Esophagus squamous epithelium (tissue), 5 donors: ENCODE measurements at regions not wholly inside any gene's neighbourhood (a gene's known extent, or its start where the extent isn't known, plus 50 kb on each side); places are given as distances from the start of the nearest gene placed in this dataset.

Source experiments
- DNase-seq: peaks from one replicate; lab custom pipeline; 2025; lab: John Stamatoyannopoulos, UW
- H3K27ac ChIP-seq, 4 donors: fragments of 200-600 bp; sonication (generic); one replicate each; pipeline ENCODE4 v1.5.1; 2016 to 2019; ENCODE audit warnings: mild to moderate bottlenecking in 1 of 4
- H3K27me3 ChIP-seq, 4 donors: fragments of 200-600 bp; sonication (generic); 1 replicate in 3 of 4; 2 replicates in 1 of 4; pipeline versions ENCODE4 v1.5.1 to v1.6.0; 2017 to 2021; ENCODE audit warnings: antibody characterized with exemption in 1 of 4
- H3K36me3 ChIP-seq, 3 donors: fragments of 200-600 bp; sonication (generic); one replicate each; pipeline ENCODE4 v1.5.1; 2016 to 2019
- H3K4me1 ChIP-seq, 3 donors: fragments of 200-600 bp; sonication (generic); one replicate each; pipeline ENCODE4 v1.5.1; 2017 to 2019
- H3K4me3 ChIP-seq, 4 donors: fragments of 200-600 bp; sonication (generic); 1 replicate in 3 of 4; 2 replicates in 1 of 4; pipeline ENCODE4 v1.5.1; 2016 to 2019; ENCODE audit warnings: mild to moderate bottlenecking in 2 of 4, moderate library complexity in 1 of 4
- H3K9me3 ChIP-seq, 3 donors: fragments of 200-600 bp; sonication (generic); one replicate each; pipeline ENCODE4 v1.5.1; 2016 to 2019
- CTCF ChIP-seq, 6 experiments: fragments of 450-650 bp in 4 of 6; fragments of 200-600 bp in 2 of 6; sonication (generic) in 2 of 6; IDR thresholded peaks; one replicate each; pipeline ENCODE4 v1.5.1; 2016 to 2019; ENCODE audit warnings: antibody characterized with exemption in 6 of 6, mild to moderate bottlenecking in 4 of 6, moderate library complexity in 4 of 6
- POLR2A ChIP-seq, 4 donors: fragments of 450-650 bp; IDR thresholded peaks; one replicate each; pipeline ENCODE4 v1.6.1; 2017; ENCODE audit warnings: antibody characterized with exemption in 4 of 4, mild to moderate bottlenecking in 4 of 4, moderate library complexity in 3 of 4
- WGBS, 2 donors: methylation state at CpG; one replicate each; pipeline ENCODE4 v1.1.5; 2018; 5-methylcytosine and 5-hydroxymethylcytosine counted together
- intact Hi-C: fragments of 100-400 bp; cut with DNase I; formaldehyde crosslinking; loops from one replicate; pipeline ENCODE4 v1.15.0; 2022
- donor health status: DM: yes; HTN: yes; CAD: no.

- Histone ChIP-seq H3K4me1 (no peaks in the 10 kb centered on the region), H3K4me3 (no peak overlapping the region), H3K36me3 (no peaks in the 10 kb centered on the region), H3K9me3 (no peaks in the 10 kb centered on the region), H3K27me3 (no peaks in the 10 kb centered on the region), H3K27ac (no peak overlapping the region)
- WGBS, 2 donors: 44 to 67% methylated on average over 2 of the region's 2 CpGs
- intact Hi-C loops: no loop called here
- TF ChIP-seq CTCF (IDR thresholded peaks at IDR 0.05): no peak
- TF ChIP-seq POLR2A (IDR thresholded peaks at IDR 0.05): no peak
- no peak for DNase-seq
Measured at GRCh38 chr13:86937316-86937715, 733.9 kb upstream of the SLITRK5 start.

GRCh38 chr13:86945584-86945983 lies 725.6 kb upstream of the SLITRK5 start:
- 68 to 84% methylated on average over 2 of the region's 2 CpGs for WGBS, 2 donors
- DNase-seq: no peak
- Histone ChIP-seq H3K27ac (no peak overlapping the region), H3K27me3 (no peaks in the 10 kb centered on the region), H3K4me3 (no peak overlapping the region), H3K36me3 (no peaks in the 10 kb centered on the region), H3K9me3 (no peaks in the 10 kb centered on the region), H3K4me1 (no peaks in the 10 kb centered on the region)
- intact Hi-C loops: no loop called here
- TF ChIP-seq POLR2A (IDR thresholded peaks at IDR 0.05) (no peak), CTCF (IDR thresholded peaks at IDR 0.05) (no peak)

- H3K4me3 ChIP-seq: no peak overlapping the region
- H3K36me3 ChIP-seq: no peaks in the 10 kb centered on the region
- no peak for DNase-seq
- H3K27me3 ChIP-seq: no peaks in the 10 kb centered on the region
- TF ChIP-seq POLR2A (IDR thresholded peaks at IDR 0.05) (no peak), CTCF (IDR thresholded peaks at IDR 0.05) (no peak)
- WGBS, 2 donors: 55 to 69% methylated on average over 2 of the region's 2 CpGs
- no peaks in the 10 kb centered on the region for H3K9me3 ChIP-seq
- intact Hi-C loops: no loop called here
- no peak overlapping the region for H3K27ac ChIP-seq
- no peaks in the 10 kb centered on the region for H3K4me1 ChIP-seq
Measured at GRCh38 chr13:86946734-86947133, 724.4 kb upstream of the SLITRK5 start.

GRCh38 chr13:86954341-86954740 lies 716.8 kb upstream of the SLITRK5 start:
- H3K4me1 ChIP-seq: no peaks in the 10 kb centered on the region
- intact Hi-C loops: no loop called here
- H3K9me3 ChIP-seq: no peaks in the 10 kb centered on the region
- H3K4me3 ChIP-seq: no peak overlapping the region
- WGBS, 2 donors: 62 to 68% methylated on average over 1 of the region's 1 CpG
- no peak for DNase-seq
- no peak overlapping the region for H3K27ac ChIP-seq
- H3K36me3 ChIP-seq: no peaks in the 10 kb centered on the region
- no peaks in the 10 kb centered on the region for H3K27me3 ChIP-seq
- no peak for TF ChIP-seq CTCF (IDR thresholded peaks at IDR 0.05)

GRCh38 chr13:86960876-86961275 lies 710.3 kb upstream of the SLITRK5 start:
- Histone ChIP-seq H3K9me3 (no peaks in the 10 kb centered on the region), H3K36me3 (no peaks in the 10 kb centered on the region)
- intact Hi-C loops: no loop called here

More at GRCh38 chr13:86960876-86961275, 710.3 kb upstream of the SLITRK5 start:
- TF ChIP-seq CTCF (IDR thresholded peaks at IDR 0.05): no peak
- no peaks in the 10 kb centered on the region for H3K27me3 ChIP-seq
- no peak for DNase-seq
- H3K4me3 ChIP-seq: no peak overlapping the region
- no peak overlapping the region for H3K27ac ChIP-seq
- H3K4me1 ChIP-seq: no peaks in the 10 kb centered on the region
